ENCODE measurements at regions not wholly inside any gene's neighbourhood (a gene's known extent, or its start where the extent isn't known, plus 50 kb on each side); places are given as distances from the start of the nearest gene placed in this dataset.

GRCh38 chr16:72271699-72272240 is 99.8 kb upstream of the PMFBP1 start:
- H4K20me1 ChIP-seq (ENCODE audit: control insufficient read depth, extremely low read depth, insufficient read depth, low read length) = no peaks in the 10 kb centered on the region
- no peak overlapping the region for H2AFZ ChIP-seq (ENCODE audit: low read length)
- no peak overlapping the region for H3K4me2 ChIP-seq (ENCODE audit: extremely low read depth, insufficient read depth, low read length)
- H3K9me3 ChIP-seq (ENCODE audit: control insufficient read depth, insufficient read depth, low read depth, low read length) = no peaks in the 10 kb centered on the region
- no peak overlapping the region for H3K9ac ChIP-seq (ENCODE audit: insufficient read depth, low read length)
- TF ChIP-seq, protein P1, sequence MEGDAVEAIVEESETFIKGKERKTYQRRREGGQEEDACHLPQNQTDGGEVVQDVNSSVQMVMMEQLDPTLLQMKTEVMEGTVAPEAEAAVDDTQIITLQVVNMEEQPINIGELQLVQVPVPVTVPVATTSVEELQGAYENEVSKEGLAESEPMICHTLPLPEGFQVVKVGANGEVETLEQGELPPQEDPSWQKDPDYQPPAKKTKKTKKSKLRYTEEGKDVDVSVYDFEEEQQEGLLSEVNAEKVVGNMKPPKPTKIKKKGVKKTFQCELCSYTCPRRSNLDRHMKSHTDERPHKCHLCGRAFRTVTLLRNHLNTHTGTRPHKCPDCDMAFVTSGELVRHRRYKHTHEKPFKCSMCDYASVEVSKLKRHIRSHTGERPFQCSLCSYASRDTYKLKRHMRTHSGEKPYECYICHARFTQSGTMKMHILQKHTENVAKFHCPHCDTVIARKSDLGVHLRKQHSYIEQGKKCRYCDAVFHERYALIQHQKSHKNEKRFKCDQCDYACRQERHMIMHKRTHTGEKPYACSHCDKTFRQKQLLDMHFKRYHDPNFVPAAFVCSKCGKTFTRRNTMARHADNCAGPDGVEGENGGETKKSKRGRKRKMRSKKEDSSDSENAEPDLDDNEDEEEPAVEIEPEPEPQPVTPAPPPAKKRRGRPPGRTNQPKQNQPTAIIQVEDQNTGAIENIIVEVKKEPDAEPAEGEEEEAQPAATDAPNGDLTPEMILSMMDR (conservative IDR thresholded peaks at IDR 0.05 in 1 of 2, IDR thresholded peaks at IDR 0.05 in 1 of 2; ENCODE audit: low read depth in 1 of 2, low read length in 2 of 2) = no peak
- no peak for TF ChIP-seq EZH2 (IDR thresholded peaks at IDR 0.05; ENCODE audit: low read length, missing control alignments)
- H3K36me3 ChIP-seq (ENCODE audit: control insufficient read depth, insufficient read depth, low read length) = no peaks in the 10 kb centered on the region
- H3K79me2 ChIP-seq (ENCODE audit: control insufficient read depth, insufficient read depth, low read length) = no peaks in the 10 kb centered on the region
- no peak for DNase-seq (ENCODE audit: low read depth in 2 of 2)
- no peak overlapping the region for H3K27ac ChIP-seq (ENCODE audit: insufficient read depth, low read length)
- H3K27me3 ChIP-seq (ENCODE audit: control insufficient read depth, insufficient read depth, low read length) = no peaks in the 10 kb centered on the region
- H3K4me3 ChIP-seq (replicated peaks in 1 of 4; ENCODE audit: control extremely low read depth in 1 of 4, insufficient read depth in 1 of 4, low read depth in 3 of 4, low read length in 4 of 4) = no peak overlapping the region
- no peaks in the 10 kb centered on the region for H3K4me1 ChIP-seq (ENCODE audit: control insufficient read depth, extremely low read depth, insufficient read depth, low read length)

DNA sequence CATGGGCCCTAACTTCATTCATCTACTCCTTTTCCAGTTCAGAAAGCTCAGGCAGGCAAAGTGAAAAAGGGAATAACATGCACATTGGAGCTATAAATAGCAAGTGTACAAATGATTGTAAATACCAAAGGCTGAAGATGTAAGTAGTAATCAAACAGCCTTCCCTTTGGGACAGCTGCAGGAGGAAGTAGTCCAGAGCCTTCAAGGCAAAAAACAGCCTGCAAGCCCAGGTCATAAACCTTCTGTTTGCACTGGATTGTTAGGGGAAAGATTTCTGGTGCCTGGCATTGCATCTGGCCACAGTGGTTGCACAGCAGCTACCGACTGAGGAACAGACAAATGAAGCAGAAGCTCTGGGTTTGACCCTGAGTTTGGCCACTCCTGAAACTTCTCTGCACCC is 98.6 kb upstream of the PMFBP1 start:
- Histone ChIP-seq H3K27me3 (ENCODE audit: control insufficient read depth, insufficient read depth, low read length) (no peaks in the 10 kb centered on the region), H3K36me3 (ENCODE audit: control insufficient read depth, insufficient read depth, low read length) (no peaks in the 10 kb centered on the region), H3K4me2 (ENCODE audit: extremely low read depth, insufficient read depth, low read length) (no peak overlapping the region), H4K20me1 (ENCODE audit: control insufficient read depth, extremely low read depth, insufficient read depth, low read length) (no peaks in the 10 kb centered on the region), H3K79me2 (ENCODE audit: control insufficient read depth, insufficient read depth, low read length) (no peaks in the 10 kb centered on the region), H2AFZ (ENCODE audit: low read length) (no peak overlapping the region), H3K9me3 (ENCODE audit: control insufficient read depth, insufficient read depth, low read depth, low read length) (no peaks in the 10 kb centered on the region), H3K27ac (ENCODE audit: insufficient read depth, low read length) (no peak overlapping the region), H3K9ac (ENCODE audit: insufficient read depth, low read length) (no peak overlapping the region), H3K4me3 (replicated peaks in 1 of 4; ENCODE audit: control extremely low read depth in 1 of 4, insufficient read depth in 1 of 4, low read depth in 3 of 4, low read length in 4 of 4) (no peak overlapping the region), H3K4me1 (ENCODE audit: control insufficient read depth, extremely low read depth, insufficient read depth, low read length) (no peaks in the 10 kb centered on the region)
- DNase-seq (ENCODE audit: low read depth in 2 of 2) = no peak
- TF ChIP-seq, protein P1 (conservative IDR thresholded peaks at IDR 0.05 in 1 of 2, IDR thresholded peaks at IDR 0.05 in 1 of 2; ENCODE audit: low read depth in 1 of 2, low read length in 2 of 2) = no peak
- no peak for TF ChIP-seq EZH2 (IDR thresholded peaks at IDR 0.05; ENCODE audit: low read length, missing control alignments)

GRCh38 chr16:72266836-72267235 is 94.9 kb upstream of the PMFBP1 start:
- no peak overlapping the region for H3K4me2 ChIP-seq (ENCODE audit: extremely low read depth, insufficient read depth, low read length)
- H4K20me1 ChIP-seq (ENCODE audit: control insufficient read depth, extremely low read depth, insufficient read depth, low read length) = no peaks in the 10 kb centered on the region
- DNase-seq (ENCODE audit: low read depth in 2 of 2) = no peak
- no peak overlapping the region for H3K27ac ChIP-seq (ENCODE audit: insufficient read depth, low read length)
- no peaks in the 10 kb centered on the region for H3K36me3 ChIP-seq (ENCODE audit: control insufficient read depth, insufficient read depth, low read length)
- no peaks in the 10 kb centered on the region for H3K4me1 ChIP-seq (ENCODE audit: control insufficient read depth, extremely low read depth, insufficient read depth, low read length)
- H3K9ac ChIP-seq (ENCODE audit: insufficient read depth, low read length) = no peak overlapping the region
- no peak overlapping the region for H2AFZ ChIP-seq (ENCODE audit: low read length)
- H3K79me2 ChIP-seq (ENCODE audit: control insufficient read depth, insufficient read depth, low read length) = no peaks in the 10 kb centered on the region
- H3K27me3 ChIP-seq (ENCODE audit: control insufficient read depth, insufficient read depth, low read length) = no peaks in the 10 kb centered on the region
- TF ChIP-seq, protein P1 (conservative IDR thresholded peaks at IDR 0.05 in 1 of 2, IDR thresholded peaks at IDR 0.05 in 1 of 2; ENCODE audit: low read depth in 1 of 2, low read length in 2 of 2) = no peak
- no peak for TF ChIP-seq EZH2 (IDR thresholded peaks at IDR 0.05; ENCODE audit: low read length, missing control alignments)
- H3K9me3 ChIP-seq (ENCODE audit: control insufficient read depth, insufficient read depth, low read depth, low read length) = no peaks in the 10 kb centered on the region
- H3K4me3 ChIP-seq (replicated peaks in 1 of 4; ENCODE audit: control extremely low read depth in 1 of 4, insufficient read depth in 1 of 4, low read depth in 3 of 4, low read length in 4 of 4) = no peak overlapping the region

Measured in fibroblast of lung (primary cell).